ENCODE measurements at regions not wholly inside any gene's neighbourhood (a gene's known extent, or its start where the extent isn't known, plus 50 kb on each side); places are given as distances from the start of the nearest gene placed in this dataset.

DNA sequence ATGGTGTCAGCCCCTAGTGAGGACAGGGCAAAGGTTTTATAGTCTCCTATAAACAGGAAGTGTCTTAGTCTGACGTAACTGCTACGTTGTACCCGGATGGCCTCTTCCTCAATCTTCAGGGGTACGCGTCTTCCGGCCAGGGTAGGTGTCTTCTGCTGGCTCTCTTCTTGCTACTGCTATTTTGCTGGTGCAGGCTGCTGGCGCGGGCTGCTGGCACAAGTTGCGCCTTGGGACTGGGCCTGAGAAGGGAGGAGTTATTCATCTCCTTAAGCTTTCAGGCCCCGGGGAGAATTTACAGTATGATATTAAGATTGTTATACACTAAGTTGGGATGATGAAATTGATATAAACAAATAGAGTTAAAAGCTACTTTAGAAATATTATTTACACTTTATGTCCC, 74.4 kb downstream of the HDGFL1 start:
- no peak for DNase-seq
- H3K4me3 ChIP-seq, result no peak overlapping the region
- no peak overlapping the region for H3K27ac ChIP-seq
- H3K27me3 ChIP-seq, result no peaks in the 10 kb centered on the region
- TF ChIP-seq, protein P1, sequence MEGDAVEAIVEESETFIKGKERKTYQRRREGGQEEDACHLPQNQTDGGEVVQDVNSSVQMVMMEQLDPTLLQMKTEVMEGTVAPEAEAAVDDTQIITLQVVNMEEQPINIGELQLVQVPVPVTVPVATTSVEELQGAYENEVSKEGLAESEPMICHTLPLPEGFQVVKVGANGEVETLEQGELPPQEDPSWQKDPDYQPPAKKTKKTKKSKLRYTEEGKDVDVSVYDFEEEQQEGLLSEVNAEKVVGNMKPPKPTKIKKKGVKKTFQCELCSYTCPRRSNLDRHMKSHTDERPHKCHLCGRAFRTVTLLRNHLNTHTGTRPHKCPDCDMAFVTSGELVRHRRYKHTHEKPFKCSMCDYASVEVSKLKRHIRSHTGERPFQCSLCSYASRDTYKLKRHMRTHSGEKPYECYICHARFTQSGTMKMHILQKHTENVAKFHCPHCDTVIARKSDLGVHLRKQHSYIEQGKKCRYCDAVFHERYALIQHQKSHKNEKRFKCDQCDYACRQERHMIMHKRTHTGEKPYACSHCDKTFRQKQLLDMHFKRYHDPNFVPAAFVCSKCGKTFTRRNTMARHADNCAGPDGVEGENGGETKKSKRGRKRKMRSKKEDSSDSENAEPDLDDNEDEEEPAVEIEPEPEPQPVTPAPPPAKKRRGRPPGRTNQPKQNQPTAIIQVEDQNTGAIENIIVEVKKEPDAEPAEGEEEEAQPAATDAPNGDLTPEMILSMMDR (IDR thresholded peaks at IDR 0.05), result no peak
- H3K9ac ChIP-seq (ENCODE audit: low read depth in 2 of 2, low read length in 2 of 2), result no peak overlapping the region
- H3K4me1 ChIP-seq, result no peaks in the 10 kb centered on the region
- H3K9me3 ChIP-seq, result no peaks in the 10 kb centered on the region
- no peaks in the 10 kb centered on the region for H3K36me3 ChIP-seq
- intact Hi-C loops (cut with DNase I), result no loop called here

DNA sequence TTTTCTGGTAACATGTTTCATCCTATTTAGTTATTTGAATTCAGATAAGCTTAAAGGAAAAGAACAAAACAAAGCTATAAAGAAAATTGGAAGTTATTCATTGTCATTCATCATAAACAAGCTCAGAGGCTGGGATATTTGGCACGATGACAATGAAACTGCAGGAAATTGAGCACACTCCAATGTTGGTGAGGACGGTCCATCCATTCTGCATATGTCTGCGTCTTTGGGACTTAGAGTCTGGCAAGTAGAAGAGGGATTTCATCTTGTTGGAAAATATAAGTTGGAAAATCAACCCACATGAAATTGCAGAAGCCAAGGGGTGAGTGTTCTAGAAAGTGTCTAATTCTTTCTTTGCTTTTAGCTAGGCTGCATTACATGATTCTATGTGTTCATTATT, 78.4 kb downstream of the HDGFL1 start:
- H3K9me3 ChIP-seq, result no peaks in the 10 kb centered on the region

DNA sequence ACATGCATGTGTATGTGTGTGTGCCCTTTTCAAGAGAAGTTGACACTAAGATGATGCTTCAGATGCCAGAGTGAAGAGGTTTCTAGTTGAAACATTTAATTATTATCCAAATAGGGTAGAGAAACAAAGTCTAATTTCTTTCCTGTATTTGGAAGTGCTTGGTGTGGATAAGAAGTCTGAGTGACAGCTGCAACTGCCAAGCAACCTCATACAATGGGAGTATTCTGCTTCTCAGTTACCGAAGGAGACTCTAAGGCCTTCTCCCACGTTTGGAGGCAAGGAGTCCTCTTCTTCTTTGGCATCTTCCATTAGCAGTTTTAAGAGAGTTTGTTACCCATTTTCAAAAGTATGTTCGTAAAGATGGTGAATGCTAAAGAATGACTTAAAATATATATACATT, 82.4 kb downstream of the HDGFL1 start:
- TF ChIP-seq, protein P1 (IDR thresholded peaks at IDR 0.05), result no peak
- intact Hi-C loops (cut with DNase I), result no loop called here

More for the DNA sequence above, 78.4 kb downstream of the HDGFL1 start:
- Histone ChIP-seq H3K4me1 (no peaks in the 10 kb centered on the region), H3K27ac (no peak overlapping the region), H3K27me3 (no peaks in the 10 kb centered on the region), H3K4me3 (no peak overlapping the region), H3K36me3 (no peaks in the 10 kb centered on the region), H3K9ac (ENCODE audit: low read depth in 2 of 2, low read length in 2 of 2) (no peak overlapping the region)
- TF ChIP-seq, protein P1 (IDR thresholded peaks at IDR 0.05), result no peak
- no peak for DNase-seq
- intact Hi-C loops (cut with DNase I), result no loop called here

DNA sequence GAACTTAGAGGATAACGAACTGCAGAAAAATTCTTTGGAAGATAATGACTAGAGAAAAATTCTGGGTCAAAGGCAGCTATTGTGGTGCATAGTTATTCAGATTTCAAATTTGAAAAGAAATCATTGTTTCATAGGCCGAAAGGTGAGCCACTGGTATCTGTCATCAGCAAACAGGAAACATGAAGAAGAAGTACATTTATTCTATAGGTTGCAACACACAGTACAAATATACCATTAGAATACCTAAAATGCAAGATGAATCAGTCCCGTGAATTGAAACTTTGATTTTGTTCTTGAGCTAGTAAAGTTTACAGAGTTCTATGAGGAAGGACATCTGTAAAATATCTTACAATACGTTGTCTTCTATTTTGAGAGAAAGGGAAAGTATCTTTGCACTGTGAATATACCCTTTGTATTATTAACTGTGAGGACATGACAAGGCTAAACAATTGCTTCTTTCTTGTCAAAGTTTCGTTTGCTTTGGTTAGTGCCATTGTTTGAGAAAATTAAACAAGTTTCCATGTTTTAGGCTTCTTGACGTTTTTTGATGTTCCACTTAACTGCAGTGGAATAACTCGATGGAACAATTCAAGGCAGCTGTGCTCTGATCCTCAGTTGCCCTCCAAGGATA, 84.7 kb downstream of the HDGFL1 start:
- no peaks in the 10 kb centered on the region for H3K4me1 ChIP-seq
- H3K27ac ChIP-seq, result no peak overlapping the region
- H3K36me3 ChIP-seq, result no peaks in the 10 kb centered on the region
- TF ChIP-seq, protein P1 (IDR thresholded peaks at IDR 0.05), result no peak
- DNase-seq, result no peak
- no peak overlapping the region for H3K4me3 ChIP-seq
- no peak overlapping the region for H3K9ac ChIP-seq (ENCODE audit: low read depth in 2 of 2, low read length in 2 of 2)
- H3K27me3 ChIP-seq, result no peaks in the 10 kb centered on the region
- no peaks in the 10 kb centered on the region for H3K9me3 ChIP-seq
- intact Hi-C loops (cut with DNase I), result no loop called here

More for the DNA sequence above, 82.4 kb downstream of the HDGFL1 start:
- no peaks in the 10 kb centered on the region for H3K36me3 ChIP-seq
- no peak overlapping the region for H3K9ac ChIP-seq (ENCODE audit: low read depth in 2 of 2, low read length in 2 of 2)
- no peaks in the 10 kb centered on the region for H3K27me3 ChIP-seq
- H3K27ac ChIP-seq, result no peak overlapping the region
- H3K4me1 ChIP-seq, result no peaks in the 10 kb centered on the region
- no peak for DNase-seq
- no peak overlapping the region for H3K4me3 ChIP-seq
- H3K9me3 ChIP-seq, result no peaks in the 10 kb centered on the region

DNA sequence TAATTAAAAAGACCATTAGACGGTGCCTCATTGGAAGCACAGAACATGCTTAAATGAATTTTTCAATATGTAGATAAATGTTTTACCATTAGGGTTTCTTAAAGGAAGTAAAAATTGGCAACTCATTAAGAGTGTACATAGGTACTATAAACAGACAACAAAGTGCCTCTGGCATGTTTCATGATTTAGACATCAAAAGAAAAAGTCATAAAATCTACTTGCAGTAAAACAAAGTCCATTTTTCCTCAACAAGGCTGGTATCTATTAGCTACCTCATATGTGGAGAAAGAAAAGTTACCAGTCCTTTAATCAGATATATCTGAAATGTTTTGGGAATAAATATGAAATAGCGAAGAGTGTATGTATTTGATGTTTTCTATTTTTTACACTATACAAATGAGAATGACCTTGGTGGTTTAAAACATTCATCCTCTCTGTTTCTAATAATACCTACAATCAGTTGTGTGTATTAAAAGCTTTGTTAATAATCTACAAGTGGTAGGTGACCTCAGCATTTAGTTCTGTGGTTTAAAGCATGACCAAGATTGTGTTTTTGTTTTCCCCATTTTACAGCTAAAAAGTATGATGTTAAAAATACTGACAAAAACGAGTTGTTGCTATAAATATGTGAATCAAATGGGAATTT, 87.5 kb downstream of the HDGFL1 start:
- no peak overlapping the region for H3K4me3 ChIP-seq
- intact Hi-C loops (cut with DNase I), result no loop called here
- no peak overlapping the region for H3K9ac ChIP-seq (ENCODE audit: low read depth in 2 of 2, low read length in 2 of 2)
- H3K9me3 ChIP-seq, result no peaks in the 10 kb centered on the region
- no peaks in the 10 kb centered on the region for H3K4me1 ChIP-seq
- no peaks in the 10 kb centered on the region for H3K27me3 ChIP-seq
- TF ChIP-seq, protein P1 (IDR thresholded peaks at IDR 0.05), result no peak
- H3K36me3 ChIP-seq, result no peaks in the 10 kb centered on the region
- no peak overlapping the region for H3K27ac ChIP-seq
- no peak for DNase-seq
